AG04450 (cell line): ENCODE measurements at regions not wholly inside any gene's neighbourhood (a gene's known extent, or its start where the extent isn't known, plus 50 kb on each side); places are given as distances from the start of the nearest gene placed in this dataset.

Experiments used
- CTCF ChIA-PET: fragments of 300-600, 350-600 bp; formaldehyde crosslinking; extraction: SDS; loops from one replicate; lab custom pipeline; 2022; ENCODE audit warnings: antibody characterized with exemption, inconsistent platforms; lab: Charles Lee
- POLR2A ChIA-PET: fragments of 350-600 bp; formaldehyde crosslinking; extraction: SDS; loops from one replicate; lab custom pipeline; 2021; ENCODE audit warnings: antibody characterized with exemption, inconsistent platforms; lab: Yijun Ruan, JAX
- DNase-seq: peaks from one replicate; pipeline ENCODE4 v3.0.0-alpha.2; 2011; ENCODE audit warnings: low read depth, low spot score
- H3K27ac ChIP-seq: one replicate; pipeline ENCODE4 v1.5.1; 2012; ENCODE audit warnings: low read depth, low read length, control low read depth
- H3K27me3 ChIP-seq: one replicate; pipeline ENCODE4 v1.6.0; 2012; ENCODE audit warnings: low read length; ENCODE audit not compliant: control insufficient read depth, insufficient read depth
- H3K4me3 ChIP-seq: 2 replicates; pipeline ENCODE4 v1.5.1; 2011; ENCODE audit warnings: mild to moderate bottlenecking, low read depth, low read length, control low read depth
- H3K9me3 ChIP-seq: 2 replicates; pipeline ENCODE4 v1.5.1; 2012; ENCODE audit warnings: low read length; ENCODE audit not compliant: control insufficient read depth, insufficient read depth
- CTCF ChIP-seq: IDR thresholded peaks from 2 replicates; pipeline ENCODE4 v1.5.1; 2011; ENCODE audit warnings: low read depth, low read length, control low read depth, inconsistent platforms

- Histone ChIP-seq H3K9me3 (no peaks in the 10 kb centered on the region), H3K27ac (no peak overlapping the region), H3K27me3 (no peaks in the 10 kb centered on the region), H3K4me3 (no peak overlapping the region)
- CTCF ChIA-PET: no interaction called here
- TF ChIP-seq CTCF: no peak
- POLR2A ChIA-PET: no interaction called here
- no peak for DNase-seq
Observed at GRCh38 chr18:43526426-43527145, 249.3 kb upstream of the SYT4 start.

- ChIA-PET CTCF (interaction anchor here (0.6 kb wide), 1 partner anchor 56 kb away, joined by 3 read pairs; no protein-coding TSS in a partner anchor), POLR2A (no interaction called here)
- no peak overlapping the region for H3K4me3 ChIP-seq
- H3K27ac ChIP-seq: no peak overlapping the region
- no peaks in the 10 kb centered on the region for H3K27me3 ChIP-seq
- no peak for TF ChIP-seq CTCF
- no peaks in the 10 kb centered on the region for H3K9me3 ChIP-seq
- DNase-seq: no peak
Observed at GRCh38 chr18:43531438-43531837, 254.1 kb upstream of the SYT4 start.

DNA sequence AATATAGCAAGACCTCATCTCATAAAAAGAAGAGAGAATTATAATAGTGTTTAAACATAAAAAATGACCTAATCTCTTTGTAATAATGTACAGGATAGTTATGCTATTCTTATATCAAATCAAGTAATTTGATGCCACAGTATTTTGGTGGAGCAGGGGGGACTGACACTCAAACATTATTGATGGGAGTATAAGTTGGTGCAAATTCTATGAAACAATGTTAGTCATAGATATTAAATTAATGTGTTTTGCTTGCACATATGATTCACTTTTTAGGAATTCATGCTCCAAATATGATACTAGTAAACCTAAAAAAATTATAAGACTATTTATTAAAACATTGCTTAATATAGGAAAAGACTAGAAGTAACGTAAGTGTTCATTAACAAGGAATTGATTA lies 256.1 kb upstream of the SYT4 start:
- POLR2A ChIA-PET: no interaction called here
- no peak for DNase-seq
- CTCF ChIA-PET: no interaction called here
- Histone ChIP-seq H3K9me3 (no peaks in the 10 kb centered on the region), H3K4me3 (no peak overlapping the region), H3K27me3 (no peaks in the 10 kb centered on the region), H3K27ac (no peak overlapping the region)
- TF ChIP-seq CTCF: no peak

GRCh38 chr18:43534511-43534910 lies 257.2 kb upstream of the SYT4 start:
- no peak for DNase-seq
- H3K27ac ChIP-seq: no peak overlapping the region

More at GRCh38 chr18:43534511-43534910, 257.2 kb upstream of the SYT4 start:
- Histone ChIP-seq H3K4me3 (no peak overlapping the region), H3K9me3 (no peaks in the 10 kb centered on the region), H3K27me3 (no peaks in the 10 kb centered on the region)
- POLR2A ChIA-PET: no interaction called here
- no peak for TF ChIP-seq CTCF
- CTCF ChIA-PET: interaction anchor here (0.6 kb wide), 1 partner anchor 1464 kb away, joined by 3 read pairs; no protein-coding TSS in a partner anchor
